G401 (cell line): ENCODE measurements at regions not wholly inside any gene's neighbourhood (a gene's known extent, or its start where the extent isn't known, plus 50 kb on each side); places are given as distances from the start of the nearest gene placed in this dataset.

Source experiments
- DNase-seq: peaks from one replicate; pipeline ENCODE4 v3.0.0-alpha.2; 2015; ENCODE audit warnings: low spot score
- in situ Hi-C: cut with HindIII; loops from 2 replicates; pipeline ENCODE4 v1.10.0; 2016; ENCODE audit warnings: low sequenced_read_pairs, mixed read lengths

- in situ Hi-C loops = no loop called here
- DNase-seq = no peak
Measured at GRCh38 chr18:78526923-78527711, 452.5 kb upstream of the SALL3 start.

DNA sequence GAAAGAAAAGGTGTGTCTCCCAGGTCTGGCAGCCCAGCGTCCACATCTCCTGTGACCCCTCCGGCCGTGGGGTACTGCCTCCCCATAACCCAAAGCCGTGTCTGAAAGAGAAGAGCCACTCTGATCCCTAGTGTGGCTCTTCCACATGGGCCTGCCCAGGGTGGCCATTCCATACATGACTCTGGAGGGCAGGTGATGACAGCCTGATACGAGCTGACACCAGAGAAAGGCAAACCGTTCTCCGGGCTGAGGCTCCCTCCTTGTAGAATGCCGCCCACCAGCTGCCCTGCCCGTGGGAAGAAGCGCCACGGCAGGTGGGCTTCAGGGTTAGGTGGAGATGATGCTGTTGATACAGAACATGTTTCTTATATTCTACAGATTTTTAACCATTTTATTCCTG is 451.6 kb upstream of the SALL3 start:
- no peak for DNase-seq
- in situ Hi-C loops = no loop called here

DNA sequence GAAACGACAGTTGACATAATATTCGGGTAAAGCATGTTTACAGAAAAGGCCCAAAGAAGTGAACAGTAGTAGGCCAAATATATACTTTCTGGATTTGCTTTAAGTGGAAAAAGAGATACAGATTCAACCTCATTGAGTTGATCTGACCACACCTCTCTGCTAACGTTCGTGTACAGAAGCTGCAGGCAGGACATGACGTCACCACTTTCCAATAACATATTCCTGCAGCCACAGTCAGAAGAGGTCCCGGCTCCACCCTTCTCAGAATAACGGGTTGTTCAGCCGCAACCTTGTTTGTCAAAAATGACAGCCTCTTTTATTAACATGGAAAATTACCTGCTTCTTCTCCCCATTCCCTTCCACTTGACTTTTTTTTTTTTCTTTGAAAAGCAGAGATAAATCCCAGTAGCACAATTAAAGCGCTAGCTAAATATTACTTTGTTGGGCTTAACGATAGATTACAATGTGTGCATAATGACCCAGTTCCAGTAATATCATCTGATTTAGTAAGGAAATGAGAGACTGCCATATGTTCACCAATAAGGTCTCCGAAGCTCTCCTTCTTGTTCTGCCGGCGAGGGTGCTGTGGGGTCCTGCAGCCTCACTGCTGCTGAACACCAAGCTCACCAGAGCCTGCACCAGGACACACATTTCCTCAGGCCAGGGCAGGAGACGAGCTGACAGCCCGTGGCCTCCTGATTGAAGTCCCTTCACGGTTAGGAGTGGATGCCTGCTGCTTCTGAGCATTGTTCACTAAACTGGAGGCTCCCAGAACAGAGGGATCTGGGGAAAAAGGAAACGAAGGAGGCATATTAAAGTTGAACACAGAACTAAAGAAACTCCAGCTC is 451.0 kb upstream of the SALL3 start:
- in situ Hi-C loops = no loop called here
- no peak for DNase-seq

DNA sequence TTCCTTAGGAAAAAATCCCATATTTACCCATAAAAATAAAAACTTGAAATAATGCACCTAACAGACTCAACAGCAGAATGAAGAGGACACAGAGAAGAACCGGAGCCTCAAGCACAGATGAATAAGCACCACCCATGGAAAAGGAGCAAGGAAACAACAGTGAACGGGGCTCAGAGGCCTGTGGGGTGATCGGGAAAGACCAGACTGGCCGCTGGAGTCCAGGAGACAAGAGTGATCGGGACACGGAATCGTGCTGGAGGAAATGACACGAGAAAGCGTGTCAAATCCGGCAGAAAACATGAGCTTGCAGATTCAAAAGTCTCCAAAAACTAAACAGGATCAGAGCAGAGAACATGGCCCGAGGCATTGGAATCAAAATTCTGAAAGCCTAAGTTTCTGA is 448.0 kb upstream of the SALL3 start:
- no peak for DNase-seq
- in situ Hi-C loops = no loop called here

GRCh38 chr18:78538669-78539440 is 440.8 kb upstream of the SALL3 start:
- in situ Hi-C loops = no loop called here
- no peak for DNase-seq

DNA sequence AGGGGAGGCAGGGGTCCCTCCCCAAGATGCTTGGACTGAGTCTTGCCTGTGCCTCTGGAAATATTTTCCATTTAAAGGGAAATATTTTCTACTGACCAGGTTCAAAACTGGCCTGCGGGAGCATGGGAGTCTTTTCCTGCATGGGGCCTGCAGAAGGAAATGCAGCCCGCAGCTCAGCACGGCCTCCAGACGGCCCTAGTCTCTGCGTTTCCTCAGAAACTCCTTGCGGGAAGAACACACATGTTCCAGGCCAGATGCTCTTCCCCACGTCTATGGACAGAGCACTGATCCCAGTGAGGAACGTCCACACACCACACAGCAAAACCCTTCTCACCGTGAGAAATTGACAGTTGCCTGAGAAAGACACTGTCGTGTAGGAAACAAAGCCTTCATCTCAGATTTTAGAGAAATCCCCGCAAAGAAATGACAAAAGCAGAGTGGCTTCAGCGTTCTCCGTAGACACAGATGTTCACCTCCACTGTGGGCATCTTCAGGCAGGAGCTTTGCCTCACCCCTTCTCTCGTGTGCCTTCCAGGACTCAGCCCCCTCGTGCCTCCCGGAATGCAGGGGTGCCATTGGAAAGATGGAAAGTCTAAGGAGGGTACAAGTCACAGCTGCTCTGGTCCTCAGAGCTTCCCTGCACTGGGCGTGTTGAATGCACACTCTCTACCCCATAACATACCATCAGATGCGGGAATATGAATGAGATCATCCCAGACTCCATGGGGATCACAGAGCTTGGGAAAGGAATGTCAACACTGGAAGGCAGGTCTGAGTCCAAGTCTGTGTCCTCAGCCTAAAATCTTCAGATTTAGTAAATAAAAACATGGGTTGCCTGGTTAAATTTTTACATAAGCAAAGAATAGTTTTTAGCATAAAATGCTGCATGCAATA is 438.7 kb upstream of the SALL3 start:
- in situ Hi-C loops = no loop called here
- no peak for DNase-seq

DNA sequence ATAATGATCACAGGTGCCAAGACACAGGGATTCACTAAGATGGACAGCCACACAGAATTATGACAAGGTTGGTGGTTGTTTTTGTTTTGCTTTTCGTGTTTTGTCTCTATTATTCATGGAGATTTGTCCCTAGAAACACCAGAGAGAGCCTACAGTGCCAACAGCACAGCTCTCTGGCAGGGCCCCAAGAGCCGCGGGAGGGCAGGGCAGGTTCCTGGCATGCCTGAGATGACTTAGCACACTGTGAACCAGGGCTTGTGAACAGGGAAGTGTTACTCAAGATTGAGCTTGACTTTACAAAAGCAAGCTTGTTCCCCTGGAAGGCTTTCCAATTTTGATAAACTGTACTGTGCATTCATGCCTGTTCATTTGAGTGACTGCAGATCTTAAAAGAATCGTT is 437.4 kb upstream of the SALL3 start:
- in situ Hi-C loops = no loop called here
- DNase-seq = peak; percentile 73

GRCh38 chr18:78543201-78543725 is 436.4 kb upstream of the SALL3 start:
- in situ Hi-C loops = no loop called here
- no peak for DNase-seq

GRCh38 chr18:78546281-78546680 is 433.3 kb upstream of the SALL3 start:
- DNase-seq = no peak
- in situ Hi-C loops = no loop called here

DNA sequence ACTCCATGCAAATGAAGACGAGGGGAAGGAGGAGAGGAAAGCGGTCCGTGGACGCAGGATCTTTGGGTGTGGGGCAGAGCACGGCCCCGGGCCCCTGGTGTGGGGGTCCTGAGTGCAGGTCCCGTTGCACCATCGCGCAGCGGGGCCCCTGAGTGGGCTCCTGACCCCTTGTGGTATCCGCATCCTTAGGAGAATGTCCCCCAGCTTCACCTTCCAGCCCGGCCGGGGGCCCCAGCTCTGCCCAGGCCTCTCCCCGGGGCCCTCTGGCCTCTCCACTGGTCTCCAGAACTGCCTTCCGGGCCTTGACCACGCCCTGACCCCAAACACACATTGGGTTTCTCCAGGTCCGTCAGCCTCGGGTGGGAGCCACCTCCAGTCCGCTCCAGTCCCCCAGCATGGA is 431.8 kb upstream of the SALL3 start:
- in situ Hi-C loops = no loop called here
- DNase-seq = no peak

DNA sequence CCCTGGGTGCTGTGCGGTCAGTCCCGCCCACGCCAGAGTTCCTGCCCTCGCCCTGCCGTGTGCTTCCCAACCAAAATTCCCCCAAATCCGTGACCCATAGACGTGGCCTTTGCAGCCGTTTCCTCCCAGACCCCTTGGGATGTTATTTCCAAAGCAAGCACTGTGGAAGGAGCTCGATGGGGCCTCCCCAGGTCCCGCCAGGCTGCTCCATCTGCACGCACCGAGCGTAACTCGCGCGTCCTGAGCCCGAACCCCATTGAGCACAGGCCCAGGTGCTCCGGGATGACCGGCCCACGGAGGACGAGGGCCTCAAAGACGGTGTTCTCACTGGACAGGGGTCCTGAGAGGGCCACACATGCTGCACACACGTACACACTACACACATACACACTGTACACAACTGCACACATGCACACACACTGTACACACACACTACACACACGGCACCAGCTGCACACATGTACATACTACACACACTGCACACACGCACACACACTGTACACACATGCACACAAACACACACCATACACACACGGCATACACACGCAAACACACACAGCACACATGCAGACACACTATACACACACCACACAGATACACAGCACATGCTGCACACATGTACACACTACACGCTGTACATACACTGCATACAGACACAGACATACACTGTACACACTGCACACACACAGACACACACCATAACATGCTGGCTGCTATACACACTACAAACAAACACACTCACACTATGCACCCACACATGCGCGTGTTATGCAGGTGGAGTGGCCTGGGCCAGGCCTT is 431.2 kb upstream of the SALL3 start:
- DNase-seq = no peak
- in situ Hi-C loops = no loop called here

DNA sequence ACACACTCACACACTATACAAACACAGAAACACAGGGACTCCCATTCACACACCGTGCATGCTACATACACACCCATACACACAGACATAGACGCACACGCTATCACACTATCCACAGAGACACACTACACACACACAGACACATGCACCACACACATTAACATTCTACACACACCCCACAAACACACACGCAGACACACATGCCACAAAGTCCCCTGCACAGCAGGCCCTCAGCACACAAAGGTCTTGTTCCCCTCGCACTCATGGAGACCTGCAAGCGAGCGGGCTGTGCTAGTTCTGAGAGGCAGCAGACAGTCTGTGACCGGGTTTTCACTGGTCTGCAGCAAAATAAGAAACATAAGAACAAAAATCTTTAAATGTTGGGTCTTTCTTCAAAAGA is 429.6 kb upstream of the SALL3 start:
- in situ Hi-C loops = no loop called here
- no peak for DNase-seq

DNA sequence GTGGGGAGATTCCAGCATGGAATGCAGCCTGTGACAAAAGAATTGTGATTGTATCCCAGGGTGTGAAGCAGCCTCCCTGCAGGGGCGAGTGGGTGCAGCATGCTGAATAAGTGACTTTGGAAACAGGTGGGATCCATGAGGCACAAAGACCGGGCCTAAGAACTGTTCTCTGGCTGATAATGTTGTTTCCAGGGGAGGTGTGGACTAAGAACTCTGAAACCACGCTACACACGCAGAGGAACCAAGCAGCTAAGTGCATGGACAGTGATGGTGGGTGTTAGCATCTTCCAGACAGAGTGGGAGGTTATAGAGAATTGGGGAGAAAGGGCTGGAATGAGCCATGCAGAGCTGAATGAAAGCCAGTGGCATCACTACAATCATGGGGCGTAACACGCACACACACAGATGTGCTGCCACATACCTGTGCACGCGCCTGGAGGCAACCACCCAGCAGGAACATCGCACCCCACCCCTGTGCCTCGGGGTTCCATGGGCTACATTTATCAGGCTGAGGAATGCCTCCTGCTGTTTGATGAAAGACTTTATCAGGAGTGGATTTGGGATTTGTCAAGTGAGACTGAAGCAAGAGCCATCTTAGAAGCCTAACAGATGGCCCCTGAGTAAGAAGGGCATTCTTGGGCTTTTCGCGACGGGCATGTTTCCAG is 424.5 kb upstream of the SALL3 start:
- in situ Hi-C loops = no loop called here
- DNase-seq = no peak

- in situ Hi-C loops = no loop called here
Measured at GRCh38 chr18:78557371-78557770, 422.2 kb upstream of the SALL3 start.

GRCh38 chr18:78558101-78558810 is 421.4 kb upstream of the SALL3 start:
- no peak for DNase-seq
- in situ Hi-C loops = no loop called here

More at GRCh38 chr18:78557371-78557770, 422.2 kb upstream of the SALL3 start:
- no peak for DNase-seq

DNA sequence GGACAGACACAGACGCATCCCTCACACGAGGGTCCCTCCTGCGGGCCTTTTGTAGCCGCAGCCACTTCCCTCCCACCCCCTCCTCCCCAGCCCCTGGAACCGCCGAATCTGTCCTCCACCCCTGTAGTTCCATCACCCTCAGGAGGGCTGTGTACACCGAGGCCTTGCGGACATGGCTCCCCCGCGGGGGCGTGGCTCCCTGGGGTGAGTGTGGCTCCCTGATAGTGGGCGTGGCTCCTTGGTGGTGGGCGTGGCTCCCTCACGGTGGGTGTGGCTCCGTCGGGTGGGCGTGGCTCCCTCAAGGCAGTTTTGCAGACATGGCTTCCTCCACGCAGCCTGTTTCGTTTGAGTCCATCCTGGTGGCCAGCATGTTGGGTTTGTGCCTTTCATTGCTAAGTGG is 420.7 kb upstream of the SALL3 start:
- no peak for DNase-seq
- in situ Hi-C loops = no loop called here

DNA sequence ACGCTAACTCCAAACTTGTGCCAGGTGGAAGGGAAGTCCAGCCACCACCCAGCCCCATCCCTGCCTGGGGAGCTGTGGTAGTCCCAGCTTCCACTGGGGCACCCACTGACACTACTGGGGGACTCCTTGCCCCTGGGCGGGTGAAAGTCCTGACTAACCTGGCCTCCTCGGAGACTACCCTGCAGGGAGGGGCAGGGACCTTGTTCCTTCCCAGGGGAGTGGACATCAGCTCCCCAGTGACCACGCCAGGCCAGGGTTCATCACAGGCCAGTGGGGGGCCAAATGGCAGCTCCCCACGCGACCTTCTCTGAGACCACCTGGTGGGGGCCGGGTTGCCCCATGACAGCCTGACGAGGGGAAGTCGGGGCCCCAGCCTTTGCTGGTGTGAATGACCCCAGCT is 420.0 kb upstream of the SALL3 start:
- no peak for DNase-seq
- in situ Hi-C loops = no loop called here
